ENCODE measurements at regions not wholly inside any gene's neighbourhood (a gene's known extent, or its start where the extent isn't known, plus 50 kb on each side); places are given as distances from the start of the nearest gene placed in this dataset.
"Not testable (repeated sequence)": the region's sequence is repeated elsewhere in the genome, so short reads cannot be mapped to it uniquely, and the experiment has no call there.

- no peak overlapping the region for H3K4me3 ChIP-seq (ENCODE audit: low read length, poor library complexity, severe bottlenecking)
- H3K9me2 ChIP-seq (replicated peaks; ENCODE audit: low read depth, low read length) = no peaks in the 10 kb centered on the region
- H4K20me1 ChIP-seq (ENCODE audit: insufficient read depth, low read length, poor library complexity, severe bottlenecking) = no peaks in the 10 kb centered on the region
- no peak overlapping the region for H3K4me2 ChIP-seq (ENCODE audit: low read depth, low read length, poor library complexity, severe bottlenecking)
- H2AFZ ChIP-seq (ENCODE audit: low read length) = no peak overlapping the region
- no peaks in the 10 kb centered on the region for H3K36me3 ChIP-seq (ENCODE audit: insufficient read depth, low read length)
- TF ChIP-seq CTCF (conservative IDR thresholded peaks at IDR 0.05; ENCODE audit: low read length) (no peak), EZH2phosphoT487 (IDR thresholded peaks at IDR 0.05; ENCODE audit: borderline replicate concordance) (no peak)
- H3K9me3 ChIP-seq (ENCODE audit: insufficient read depth, low read depth, low read length) = no peaks in the 10 kb centered on the region
- no peaks in the 10 kb centered on the region for H3K4me1 ChIP-seq (ENCODE audit: insufficient read depth, low read length, poor library complexity, severe bottlenecking)
- H3F3A ChIP-seq (ENCODE audit: low read depth) = no peaks in the 10 kb centered on the region
- no peaks in the 10 kb centered on the region for H3K27me3 ChIP-seq (ENCODE audit: insufficient read depth, low read length, poor library complexity, severe bottlenecking)
- H3K9ac ChIP-seq (ENCODE audit: low read depth, low read length, poor library complexity, severe bottlenecking) = no peak overlapping the region
- H3K79me2 ChIP-seq (ENCODE audit: insufficient read depth, low read length) = no peaks in the 10 kb centered on the region
These were observed 111.0 kb upstream of the TOX3 start for GRCh38 chr16:52657924-52658323.

GRCh38 chr16:52655916-52656315 lies 109.0 kb upstream of the TOX3 start:
- H3K36me3 ChIP-seq (ENCODE audit: insufficient read depth, low read length); H4K20me1 ChIP-seq (ENCODE audit: insufficient read depth, low read length, poor library complexity, severe bottlenecking); H3K4me2 ChIP-seq (ENCODE audit: low read depth, low read length, poor library complexity, severe bottlenecking); H3K9me3 ChIP-seq (ENCODE audit: insufficient read depth, low read depth, low read length); H3K4me1 ChIP-seq (ENCODE audit: insufficient read depth, low read length, poor library complexity, severe bottlenecking); H3K27me3 ChIP-seq (ENCODE audit: insufficient read depth, low read length, poor library complexity, severe bottlenecking); H3K79me2 ChIP-seq (ENCODE audit: insufficient read depth, low read length); H3F3A ChIP-seq (ENCODE audit: low read depth); H2AFZ ChIP-seq (ENCODE audit: low read length); H3K9me2 ChIP-seq (replicated peaks; ENCODE audit: low read depth, low read length); H3K9ac ChIP-seq (ENCODE audit: low read depth, low read length, poor library complexity, severe bottlenecking); H3K4me3 ChIP-seq (ENCODE audit: low read length, poor library complexity, severe bottlenecking): not testable (repeated sequence)

GRCh38 chr16:52655156-52655555 lies 108.2 kb upstream of the TOX3 start:
- H3K9me2 ChIP-seq (replicated peaks; ENCODE audit: low read depth, low read length); H3F3A ChIP-seq (ENCODE audit: low read depth); H3K4me1 ChIP-seq (ENCODE audit: insufficient read depth, low read length, poor library complexity, severe bottlenecking): not testable (repeated sequence)

GRCh38 chr16:52652033-52652432 lies 105.1 kb upstream of the TOX3 start:
- no peaks in the 10 kb centered on the region for H3K36me3 ChIP-seq (ENCODE audit: insufficient read depth, low read length)
- no peak for TF ChIP-seq CTCF (conservative IDR thresholded peaks at IDR 0.05; ENCODE audit: low read length)
- TF ChIP-seq EZH2phosphoT487 (IDR thresholded peaks at IDR 0.05; ENCODE audit: borderline replicate concordance) = no peak
- H3K4me1 ChIP-seq (ENCODE audit: insufficient read depth, low read length, poor library complexity, severe bottlenecking) = no peaks in the 10 kb centered on the region
- no peaks in the 10 kb centered on the region for H3F3A ChIP-seq (ENCODE audit: low read depth)
- H3K9ac ChIP-seq (ENCODE audit: low read depth, low read length, poor library complexity, severe bottlenecking) = no peak overlapping the region
- no peak overlapping the region for H3K4me2 ChIP-seq (ENCODE audit: low read depth, low read length, poor library complexity, severe bottlenecking)
- no peaks in the 10 kb centered on the region for H3K79me2 ChIP-seq (ENCODE audit: insufficient read depth, low read length)
- no peaks in the 10 kb centered on the region for H4K20me1 ChIP-seq (ENCODE audit: insufficient read depth, low read length, poor library complexity, severe bottlenecking)
- no peaks in the 10 kb centered on the region for H3K27me3 ChIP-seq (ENCODE audit: insufficient read depth, low read length, poor library complexity, severe bottlenecking)
- no peaks in the 10 kb centered on the region for H3K9me2 ChIP-seq (replicated peaks; ENCODE audit: low read depth, low read length)
- H3K9me3 ChIP-seq (ENCODE audit: insufficient read depth, low read depth, low read length) = no peaks in the 10 kb centered on the region
- H2AFZ ChIP-seq (ENCODE audit: low read length) = no peak overlapping the region
- no peak overlapping the region for H3K4me3 ChIP-seq (ENCODE audit: low read length, poor library complexity, severe bottlenecking)

More at GRCh38 chr16:52655156-52655555, 108.2 kb upstream of the TOX3 start:
- H3K9me3 ChIP-seq (ENCODE audit: insufficient read depth, low read depth, low read length); H3K9ac ChIP-seq (ENCODE audit: low read depth, low read length, poor library complexity, severe bottlenecking); H3K79me2 ChIP-seq (ENCODE audit: insufficient read depth, low read length); H3K36me3 ChIP-seq (ENCODE audit: insufficient read depth, low read length); H3K4me3 ChIP-seq (ENCODE audit: low read length, poor library complexity, severe bottlenecking); H3K4me2 ChIP-seq (ENCODE audit: low read depth, low read length, poor library complexity, severe bottlenecking); H3K27me3 ChIP-seq (ENCODE audit: insufficient read depth, low read length, poor library complexity, severe bottlenecking); H4K20me1 ChIP-seq (ENCODE audit: insufficient read depth, low read length, poor library complexity, severe bottlenecking); H2AFZ ChIP-seq (ENCODE audit: low read length): not testable (repeated sequence)

Data from Loucy (cell line).